Loucy (cell line): ENCODE measurements at regions not wholly inside any gene's neighbourhood (a gene's known extent, or its start where the extent isn't known, plus 50 kb on each side); places are given as distances from the start of the nearest gene placed in this dataset.

Experiments used
- H2AFZ ChIP-seq: fragments of 200-600 bp; sonication (generic); 2 replicates; pipeline ENCODE4 v1.6.0; 2016; ENCODE audit warnings: antibody characterized with exemption, mild to moderate bottlenecking, low read length, moderate library complexity
- H3F3A ChIP-seq: fragments of 200-600 bp; 2 replicates; pipeline ENCODE4 v1.6.0; 2016; ENCODE audit warnings: antibody characterized with exemption, low read depth, mild to moderate bottlenecking
- H3K27me3 ChIP-seq: fragments of 200-600 bp; sonication (generic); 2 replicates; pipeline ENCODE4 v1.6.1; 2014; ENCODE audit warnings: low read length, mild to moderate bottlenecking; ENCODE audit not compliant: insufficient read depth, poor library complexity, severe bottlenecking
- H3K36me3 ChIP-seq: fragments of 200-600 bp; sonication (generic); 2 replicates; pipeline ENCODE4 v1.6.1; 2016; ENCODE audit warnings: low read length; ENCODE audit not compliant: insufficient read depth
- H3K4me1 ChIP-seq: fragments of 200-600 bp; sonication (generic); 2 replicates; pipeline ENCODE4 v1.5.1; 2014; ENCODE audit warnings: low read length, mild to moderate bottlenecking; ENCODE audit not compliant: insufficient read depth, poor library complexity, severe bottlenecking
- H3K4me2 ChIP-seq: fragments of 200-600 bp; sonication (generic); 2 replicates; pipeline ENCODE4 v1.6.0; 2014; ENCODE audit warnings: antibody characterized with exemption, low read length, low read depth, mild to moderate bottlenecking; ENCODE audit not compliant: poor library complexity, severe bottlenecking
- H3K4me3 ChIP-seq: fragments of 200-600 bp; sonication (generic); 2 replicates; pipeline ENCODE4 v1.5.1; 2014; ENCODE audit warnings: low read length, mild to moderate bottlenecking, mixed read lengths; ENCODE audit not compliant: poor library complexity, severe bottlenecking
- H3K79me2 ChIP-seq: fragments of 200-600 bp; sonication (generic); 2 replicates; pipeline ENCODE4 v1.6.1; 2014; ENCODE audit warnings: low read length; ENCODE audit not compliant: insufficient read depth
- H3K9ac ChIP-seq: fragments of 200-600 bp; sonication (generic); 2 replicates; pipeline ENCODE4 v1.6.0; 2014; ENCODE audit warnings: mild to moderate bottlenecking, low read depth, low read length, moderate library complexity; ENCODE audit not compliant: poor library complexity, severe bottlenecking
- H3K9me2 ChIP-seq: fragments of 200-600 bp; sonication (generic); replicated peaks from 2 replicates; pipeline ENCODE4 v1.6.1; 2016; ENCODE audit warnings: low read depth, low read length, mixed read lengths
- H3K9me3 ChIP-seq: fragments of 200-600 bp; sonication (generic); 2 replicates; pipeline ENCODE4 v1.6.1; 2014; ENCODE audit warnings: mild to moderate bottlenecking, antibody characterized with exemption, low read length, low read depth; ENCODE audit not compliant: insufficient read depth
- H4K20me1 ChIP-seq: fragments of 200-600 bp; sonication (generic); 2 replicates; pipeline ENCODE4 v1.6.0; 2014; ENCODE audit warnings: antibody characterized with exemption, low read length, mild to moderate bottlenecking; ENCODE audit not compliant: insufficient read depth, poor library complexity, severe bottlenecking
- CTCF ChIP-seq: fragments of 200-600 bp; sonication (generic); conservative IDR thresholded peaks from 2 replicates; pipeline ENCODE4 v1.5.1; 2014; ENCODE audit warnings: mild to moderate bottlenecking, antibody characterized with exemption, low read length
- EZH2phosphoT487 ChIP-seq: fragments of 200-600 bp; IDR thresholded peaks from 2 replicates; pipeline ENCODE4 v1.6.1; 2018; ENCODE audit warnings: antibody characterized with exemption, mild to moderate bottlenecking, moderate library complexity, borderline replicate concordance

GRCh38 chr18:3360211-3360610 is 89.8 kb upstream of the TGIF1 start:
- no peaks in the 10 kb centered on the region for H3K9me2 ChIP-seq
- TF ChIP-seq EZH2phosphoT487 (no peak), CTCF (no peak)

GRCh38 chr18:3367491-3368091 is 82.4 kb upstream of the TGIF1 start:
- Histone ChIP-seq H3K27me3 (no peaks in the 10 kb centered on the region), H3K9me2 (no peaks in the 10 kb centered on the region), H3F3A (no peaks in the 10 kb centered on the region), H3K4me2 (no peak overlapping the region), H3K36me3 (no peaks in the 10 kb centered on the region), H4K20me1 (no peaks in the 10 kb centered on the region), H3K9me3 (no peaks in the 10 kb centered on the region), H3K4me3 (no peak overlapping the region), H2AFZ (no peak overlapping the region), H3K4me1 (no peaks in the 10 kb centered on the region), H3K79me2 (no peaks in the 10 kb centered on the region), H3K9ac (no peak overlapping the region)
- TF ChIP-seq CTCF: no peak
- TF ChIP-seq EZH2phosphoT487: no peak

More at GRCh38 chr18:3360211-3360610, 89.8 kb upstream of the TGIF1 start:
- peaks cover 7% of the 10 kb centered on the region for H3K4me1 ChIP-seq
- H3K27me3 ChIP-seq: no peaks in the 10 kb centered on the region
- H3K9me3 ChIP-seq: no peaks in the 10 kb centered on the region
- H3K4me2 ChIP-seq: no peak overlapping the region
- H3F3A ChIP-seq: no peaks in the 10 kb centered on the region
- no peak overlapping the region for H3K9ac ChIP-seq
- no peak overlapping the region for H3K4me3 ChIP-seq
- H4K20me1 ChIP-seq: no peaks in the 10 kb centered on the region
- no peak overlapping the region for H2AFZ ChIP-seq
- H3K36me3 ChIP-seq: no peaks in the 10 kb centered on the region
- no peaks in the 10 kb centered on the region for H3K79me2 ChIP-seq

GRCh38 chr18:3368193-3368592 is 81.8 kb upstream of the TGIF1 start:
- H3K9me2 ChIP-seq: no peaks in the 10 kb centered on the region
- H3K4me1 ChIP-seq: no peaks in the 10 kb centered on the region
- no peaks in the 10 kb centered on the region for H3F3A ChIP-seq
- H3K9ac ChIP-seq: no peak overlapping the region
- H3K36me3 ChIP-seq: no peaks in the 10 kb centered on the region
- H3K9me3 ChIP-seq: no peaks in the 10 kb centered on the region
- H4K20me1 ChIP-seq: no peaks in the 10 kb centered on the region
- H2AFZ ChIP-seq: no peak overlapping the region
- no peaks in the 10 kb centered on the region for H3K27me3 ChIP-seq
- no peak overlapping the region for H3K4me3 ChIP-seq
- no peak overlapping the region for H3K4me2 ChIP-seq
- TF ChIP-seq EZH2phosphoT487: no peak
- TF ChIP-seq CTCF: no peak
- H3K79me2 ChIP-seq: no peaks in the 10 kb centered on the region
